ENCODE measurements at regions not wholly inside any gene's neighbourhood (a gene's known extent, or its start where the extent isn't known, plus 50 kb on each side); places are given as distances from the start of the nearest gene placed in this dataset.
"Not testable (repeated sequence)": the region's sequence is repeated elsewhere in the genome, so short reads cannot be mapped to it uniquely, and the experiment has no call there.

GRCh38 chr9:36462245-36462644 is 62.2 kb upstream of the RNF38 start:
- ATAC-seq, result no peak
- CTCF ChIA-PET, result interaction anchor here (1.2 kb wide), 1 partner anchor 10 kb away, joined by 4 read pairs; no protein-coding TSS in a partner anchor
- Mint-ChIP-seq H3K36me3 (ENCODE audit: low read depth) (peaks cover 9% of the 10 kb centered on the region), H3K4me1 (peaks cover 46% of the 10 kb centered on the region), H3K9me3 (ENCODE audit: low read depth) (no peaks in the 10 kb centered on the region), H3K4me3 (no peak overlapping the region), H3K27ac (no peak overlapping the region), H3K27me3 (no peaks in the 10 kb centered on the region)
- no peak for DNase-seq
- POLR2A ChIA-PET, result no interaction called here
- intact Hi-C loops (cut with DNase I, micrococcal nuclease), result no loop called here

DNA sequence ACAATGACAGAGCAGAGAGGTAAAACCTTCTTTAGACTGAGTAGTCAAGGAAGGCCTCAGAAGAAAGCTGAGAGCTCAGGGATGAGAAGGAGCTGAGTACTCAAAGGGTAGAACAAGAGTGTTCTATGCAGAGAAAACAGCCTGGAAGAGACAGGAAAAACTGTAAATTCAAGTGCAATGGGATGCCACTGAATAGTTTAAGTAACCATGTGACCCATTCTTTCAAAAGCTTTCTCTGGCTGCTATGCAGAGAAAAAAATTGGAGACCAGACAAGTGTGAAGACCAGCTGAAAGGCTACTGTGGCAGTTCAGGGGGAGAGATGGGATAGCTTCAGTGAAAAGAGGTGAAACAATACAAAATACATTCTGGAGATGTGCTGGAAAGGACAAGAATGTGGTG is 61.3 kb upstream of the RNF38 start:
- H3K4me3 Mint-ChIP-seq, result no peak overlapping the region
- POLR2A ChIA-PET, result no interaction called here
- intact Hi-C loops (cut with DNase I, micrococcal nuclease), result no loop called here

GRCh38 chr9:36458430-36458915 is 58.4 kb upstream of the RNF38 start:
- CTCF ChIA-PET, result interaction anchor here (0.6 to 3.1 kb wide), 5 partner anchors 9 to 273 kb away, joined by 3 to 23 read pairs (median 7); no protein-coding TSS in a partner anchor
- intact Hi-C loops (cut with DNase I, micrococcal nuclease), result loop anchor here (1.0 to 5.0 kb wide), 5 partner anchors 28 to 201 kb away; partner anchors contain the start of genes GNE (in 1 of the 2), MELK (in 1 of the 2) and RNF38 (in 1 of the 2)
- H3K27me3 Mint-ChIP-seq; H3K9me3 Mint-ChIP-seq (ENCODE audit: low read depth): not testable (repeated sequence)
- peak overlapping the region; percentile 39 for H3K4me3 Mint-ChIP-seq
- DNase-seq, result peak; percentile 87
- H3K27ac Mint-ChIP-seq, result peak overlapping the region; percentile 33
- ATAC-seq, result peak; percentile 61
- H3K36me3 Mint-ChIP-seq (ENCODE audit: low read depth), result peaks cover 12% of the 10 kb centered on the region
- POLR2A ChIA-PET, result interaction anchor here (0.8 to 1.1 kb wide), 2 partner anchors 29 to 51 kb away, joined by 3 to 4 read pairs; no protein-coding TSS in a partner anchor
- H3K4me1 Mint-ChIP-seq, result peaks cover 56% of the 10 kb centered on the region

More for the DNA sequence above, 61.3 kb upstream of the RNF38 start:
- ATAC-seq, result no peak
- Mint-ChIP-seq H3K9me3 (ENCODE audit: low read depth) (no peaks in the 10 kb centered on the region), H3K4me1 (peaks cover 56% of the 10 kb centered on the region), H3K36me3 (ENCODE audit: low read depth) (peaks cover 12% of the 10 kb centered on the region), H3K27ac (no peak overlapping the region), H3K27me3 (no peaks in the 10 kb centered on the region)
- DNase-seq, result no peak
- CTCF ChIA-PET, result interaction anchor here (0.7 to 1.6 kb wide), 5 partner anchors 11 to 1597 kb away, joined by 3 to 5 read pairs (median 4); no protein-coding TSS in a partner anchor

- intact Hi-C loops (cut with DNase I, micrococcal nuclease), result loop anchor here (1.0 to 5.0 kb wide), 5 partner anchors 28 to 201 kb away; partner anchors contain the start of genes GNE (in 1 of the 2), MELK (in 1 of the 2) and RNF38 (in 1 of the 2)
- Mint-ChIP-seq H3K36me3 (ENCODE audit: low read depth) (peaks cover 11% of the 10 kb centered on the region), H3K4me3 (peak overlapping the region; percentile 39), H3K4me1 (peaks cover 50% of the 10 kb centered on the region), H3K27ac (peak overlapping the region; percentile 33), H3K27me3 (no peaks in the 10 kb centered on the region), H3K9me3 (ENCODE audit: low read depth) (no peaks in the 10 kb centered on the region)
- DNase-seq, result no peak
- no peak for ATAC-seq
- CTCF ChIA-PET, result interaction anchor here (0.6 to 3.1 kb wide), 5 partner anchors 8 to 274 kb away, joined by 3 to 23 read pairs (median 7); no protein-coding TSS in a partner anchor
- POLR2A ChIA-PET, result interaction anchor here (0.8 to 1.1 kb wide), 2 partner anchors 30 to 51 kb away, joined by 3 to 4 read pairs; no protein-coding TSS in a partner anchor
These were observed 57.9 kb upstream of the RNF38 start for GRCh38 chr9:36457836-36458429.

GRCh38 chr9:36456480-36457065 is 56.5 kb upstream of the RNF38 start:
- ChIA-PET POLR2A (interaction anchor here (0.6 kb wide), 1 partner anchor 49 kb away, joined by 7 read pairs; no protein-coding TSS in a partner anchor), CTCF (interaction anchor here (0.6 to 3.1 kb wide), 3 partner anchors 14 to 1395 kb away, joined by 3 to 23 read pairs (median 12); no protein-coding TSS in a partner anchor)
- H3K36me3 Mint-ChIP-seq (ENCODE audit: low read depth), result peaks cover 9% of the 10 kb centered on the region
- H3K9me3 Mint-ChIP-seq (ENCODE audit: low read depth), result no peaks in the 10 kb centered on the region
- H3K27me3 Mint-ChIP-seq, result no peaks in the 10 kb centered on the region
- no peak overlapping the region for H3K4me3 Mint-ChIP-seq
- no peak for ATAC-seq
- H3K27ac Mint-ChIP-seq, result no peak overlapping the region
- H3K4me1 Mint-ChIP-seq, result peaks cover 51% of the 10 kb centered on the region
- intact Hi-C loops (cut with DNase I, micrococcal nuclease), result loop anchor here in 1 of 2 experiments (5.0 kb wide), 1 partner anchor 199 kb away; the partner anchor contains the start of gene GNE
- DNase-seq, result no peak

DNA sequence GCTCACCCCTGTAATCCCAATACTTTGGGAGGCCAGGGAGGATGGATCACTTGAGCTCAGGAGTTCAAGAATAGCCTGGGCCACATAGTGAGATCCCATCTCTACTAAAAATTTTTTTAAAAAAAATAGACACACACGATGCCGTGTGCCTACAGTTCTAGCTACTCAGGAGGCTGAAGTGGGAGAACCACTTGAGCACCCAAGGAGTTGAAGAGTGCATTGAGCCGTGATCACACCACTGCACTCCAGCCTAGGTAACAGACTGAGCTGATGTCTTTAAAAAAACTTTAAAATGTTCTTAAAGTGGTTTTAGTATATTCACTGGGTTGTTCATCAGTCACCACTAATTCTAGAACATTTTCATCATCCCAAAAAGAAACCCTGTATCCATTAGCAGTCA is 51.9 kb upstream of the RNF38 start:
- Mint-ChIP-seq H3K36me3 (ENCODE audit: low read depth) (peaks cover 3% of the 10 kb centered on the region), H3K27ac (no peak overlapping the region), H3K9me3 (ENCODE audit: low read depth) (no peaks in the 10 kb centered on the region), H3K4me1 (peaks cover 20% of the 10 kb centered on the region), H3K4me3 (no peak overlapping the region), H3K27me3 (no peaks in the 10 kb centered on the region)
- DNase-seq, result no peak
- POLR2A ChIA-PET, result no interaction called here
- CTCF ChIA-PET, result interaction anchor here (0.6 to 1.7 kb wide), 7 partner anchors 11 to 505 kb away, joined by 3 to 13 read pairs (median 3); no protein-coding TSS in a partner anchor
- intact Hi-C loops (cut with DNase I, micrococcal nuclease), result loop anchor here in 1 of 2 experiments (5.0 kb wide), 1 partner anchor 105 kb away; no protein-coding TSS in a partner anchor
- no peak for ATAC-seq

GRCh38 chr9:36450110-36450732 is 50.2 kb upstream of the RNF38 start:
- DNase-seq, result peak; percentile 30
- peaks cover 13% of the 10 kb centered on the region for H3K4me1 Mint-ChIP-seq
- CTCF ChIA-PET, result interaction anchor here (0.6 to 2.0 kb wide), 15 partner anchors 8 to 251 kb away, joined by 3 to 27 read pairs (median 4); no protein-coding TSS in a partner anchor
- POLR2A ChIA-PET, result no interaction called here
- intact Hi-C loops (cut with DNase I, micrococcal nuclease), result loop anchor here (1.0 to 5.0 kb wide), 3 partner anchors 43 to 107 kb away; no protein-coding TSS in a partner anchor
- H3K9me3 Mint-ChIP-seq (ENCODE audit: low read depth), result no peaks in the 10 kb centered on the region
- H3K4me3 Mint-ChIP-seq, result no peak overlapping the region
- no peaks in the 10 kb centered on the region for H3K27me3 Mint-ChIP-seq
- H3K27ac Mint-ChIP-seq, result no peak overlapping the region
- no peak for ATAC-seq
- H3K36me3 Mint-ChIP-seq (ENCODE audit: low read depth), result peaks cover 1% of the 10 kb centered on the region

Data from activated CD4-positive, alpha-beta T cell treated with anti-CD3 and anti-CD28 coated beads for 36 hours (primary cell).